ENCODE measurements at regions not wholly inside any gene's neighbourhood (a gene's known extent, or its start where the extent isn't known, plus 50 kb on each side); places are given as distances from the start of the nearest gene placed in this dataset.
"Not testable (repeated sequence)": the region's sequence is repeated elsewhere in the genome, so short reads cannot be mapped to it uniquely, and the experiment has no call there.

- H3K9ac ChIP-seq (ENCODE audit: control insufficient read depth, insufficient read depth, low read length); in situ Hi-C loops (cut with MboI); H3K27me3 ChIP-seq (replicated peaks in 1 of 2; ENCODE audit: control insufficient read depth in 2 of 2, insufficient read depth in 2 of 2, low read length in 1 of 2); H4K20me1 ChIP-seq (ENCODE audit: control insufficient read depth, insufficient read depth); intact Hi-C loops (cut with micrococcal nuclease; ENCODE audit: unreplicated experiment); H3K9me3 ChIP-seq (replicated peaks; ENCODE audit: control insufficient read depth, insufficient read depth, low read length); BruUV-seq (replicated peaks); FAIRE-seq; H3K4me3 ChIP-seq; H3K4me2 ChIP-seq (ENCODE audit: control insufficient read depth, insufficient read depth); DNase-seq (ENCODE audit: low read depth, low spot score); H3K27ac ChIP-seq (ENCODE audit: control insufficient read depth, insufficient read depth); H3K79me2 ChIP-seq (ENCODE audit: control insufficient read depth, insufficient read depth, low read length); H2AFZ ChIP-seq (ENCODE audit: control insufficient read depth, low read depth, low read length); H3K36me3 ChIP-seq (ENCODE audit: control insufficient read depth in 2 of 2, insufficient read depth in 2 of 2, low read length in 1 of 2): not testable (repeated sequence)
- ChIA-PET POLR2A (interaction anchor here (1.1 kb wide), 1 partner anchor 161 kb away, joined by 4 read pairs; no protein-coding TSS in a partner anchor), CTCF (interaction anchor here (0.8 to 1.5 kb wide), 5 partner anchors 8 to 43 kb away, joined by 3 to 9 read pairs (median 5); no protein-coding TSS in a partner anchor), SMC1A (ENCODE audit: uncharacterized antibody, unreplicated experiment) (interaction anchor here (1.0 to 4.1 kb wide), 7 partner anchors 9 to 249 kb away, joined by 4 to 20 read pairs (median 9); no protein-coding TSS in a partner anchor), RAD21 (ENCODE audit: unreplicated experiment) (interaction anchor here (2.2 to 2.9 kb wide), 3 partner anchors 24 to 249 kb away, joined by 10 to 17 read pairs (median 13); no protein-coding TSS in a partner anchor)
- ATAC-seq, result peak; percentile 54
- peaks cover 14% of the 10 kb centered on the region; the same call in 1 of the 2 replicates for H3K4me1 ChIP-seq (ENCODE audit: control insufficient read depth, insufficient read depth, low read length)
- WGBS (ENCODE audit: insufficient coverage, insufficient replicate concordance, low lambda C conversion rate, missing lambda C conversion rate), result 39% methylated on average over 1 of the region's 1 CpG
- TF ChIP-seq MTA2 (IDR thresholded peaks at IDR 0.05; ENCODE audit: low read depth) (peak; percentile 40; the same call in 1 of the 2 replicates), DPF2 (IDR thresholded peaks at IDR 0.05) (0 out of 2 replicates have a peak, but pooled peaks have one; percentile 7), MEF2B (IDR thresholded peaks at IDR 0.05; ENCODE audit: partially characterized antibody, poor library complexity, severe bottlenecking) (peak; percentile 8)
Observed at GRCh38 chr3:101975415-101975814, 126.1 kb downstream of the NFKBIZ start.

- Histone ChIP-seq H3K36me3 (ENCODE audit: control insufficient read depth in 2 of 2, insufficient read depth in 2 of 2, low read length in 1 of 2) (no peaks in the 10 kb centered on the region; a peak in 1 of 4 replicates), H3K4me1 (ENCODE audit: control insufficient read depth, insufficient read depth, low read length) (peaks cover 14% of the 10 kb centered on the region; the same call in 1 of the 2 replicates), H3K4me2 (ENCODE audit: control insufficient read depth, insufficient read depth) (no peak overlapping the region), H3K9ac (ENCODE audit: control insufficient read depth, insufficient read depth, low read length) (no peak overlapping the region), H3K79me2 (ENCODE audit: control insufficient read depth, insufficient read depth, low read length) (no peaks in the 10 kb centered on the region), H3K27me3 (replicated peaks in 1 of 2; ENCODE audit: control insufficient read depth in 2 of 2, insufficient read depth in 2 of 2, low read length in 1 of 2) (no peaks in the 10 kb centered on the region), H3K27ac (ENCODE audit: control insufficient read depth, insufficient read depth) (peak overlapping the region; percentile 4; the same call in 1 of the 2 replicates), H2AFZ (ENCODE audit: control insufficient read depth, low read depth, low read length) (no peak overlapping the region), H3K9me3 (replicated peaks; ENCODE audit: control insufficient read depth, insufficient read depth, low read length) (no peaks in the 10 kb centered on the region; the same call in none of the 3 replicates), H3K4me3 (no peak overlapping the region), H4K20me1 (ENCODE audit: control insufficient read depth, insufficient read depth) (no peaks in the 10 kb centered on the region)
- ChIA-PET POLR2A (interaction anchor here (0.6 to 1.1 kb wide), 2 partner anchors 62 to 162 kb away, joined by 4 to 8 read pairs; no protein-coding TSS in a partner anchor), RAD21 (ENCODE audit: unreplicated experiment) (interaction anchor here (0.6 to 2.9 kb wide), 16 partner anchors 10 to 253 kb away, joined by 3 to 17 read pairs (median 4); no protein-coding TSS in a partner anchor), SMC1A (ENCODE audit: uncharacterized antibody, unreplicated experiment) (interaction anchor here (0.6 to 4.1 kb wide), 29 partner anchors 9 to 1277 kb away, joined by 3 to 20 read pairs (median 4); no protein-coding TSS in a partner anchor), CTCF (interaction anchor here (0.5 to 1.5 kb wide), 9 partner anchors 9 to 162 kb away, joined by 3 to 9 read pairs (median 4); no protein-coding TSS in a partner anchor)
- BruUV-seq (replicated peaks), result no TSS peak
- FAIRE-seq, result peak; percentile 86
- WGBS (ENCODE audit: insufficient coverage, insufficient replicate concordance, low lambda C conversion rate, missing lambda C conversion rate), result 5% methylated on average over 1 of the region's 1 CpG
- peak; percentile 96 for ATAC-seq
- intact Hi-C loops (cut with micrococcal nuclease; ENCODE audit: unreplicated experiment), result loop anchor here (2.0 kb wide), 1 partner anchor 34 kb away; no protein-coding TSS in a partner anchor
- in situ Hi-C loops (cut with MboI), result no loop called here
- DNase-seq (ENCODE audit: low read depth, low spot score), result peak; percentile 74
- TF ChIP-seq ZBTB40 (IDR thresholded peaks at IDR 0.05; ENCODE audit: borderline replicate concordance) (no peak), IKZF1 (conservative IDR thresholded peaks at IDR 0.05) (peak; percentile 55), RUNX3 (IDR thresholded peaks at IDR 0.05; ENCODE audit: low read length) (peak; percentile 74), NR2C1 (IDR thresholded peaks at IDR 0.05) (no peak), SKIL (IDR thresholded peaks at IDR 0.05; ENCODE audit: low read depth, poor library complexity, severe bottlenecking) (peak; percentile 63), CREM (IDR thresholded peaks at IDR 0.05; ENCODE audit: low read depth) (no peak), STAT1 (conservative IDR thresholded peaks at IDR 0.05) (no peak)
Observed at GRCh38 chr3:101976473-101976872, 127.2 kb downstream of the NFKBIZ start.
